GF-D8 (cell line): ENCODE measurements at regions not wholly inside any gene's neighbourhood (a gene's known extent, or its start where the extent isn't known, plus 50 kb on each side); places are given as distances from the start of the nearest gene placed in this dataset.
"Not testable (repeated sequence)": the region's sequence is repeated elsewhere in the genome, so short reads cannot be mapped to it uniquely, and the experiment has no call there.

Source experiments
- DNase-seq: peaks from one replicate; lab custom pipeline; 2025; lab: John Stamatoyannopoulos, UW

DNA sequence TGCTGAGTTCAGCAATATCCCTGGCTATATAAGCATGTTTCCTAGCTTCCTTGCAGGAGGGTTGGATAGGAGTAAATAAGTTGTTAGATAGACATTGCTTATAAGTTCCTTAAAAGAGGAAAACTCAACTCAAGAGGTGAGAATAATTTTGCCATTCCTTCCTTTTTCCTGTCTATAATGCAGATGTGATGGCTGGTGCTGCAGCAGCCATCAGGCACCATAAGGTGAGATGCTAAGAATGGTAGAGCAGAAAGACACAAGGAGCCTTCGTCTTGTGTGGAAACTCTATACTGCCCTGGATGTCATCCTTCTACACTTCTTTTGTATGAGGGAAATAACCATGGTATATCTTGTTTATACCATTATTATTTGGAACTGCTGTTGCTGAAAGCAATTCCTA lies 74.5 kb upstream of the GRK3 start:
- DNase-seq = no peak

DNA sequence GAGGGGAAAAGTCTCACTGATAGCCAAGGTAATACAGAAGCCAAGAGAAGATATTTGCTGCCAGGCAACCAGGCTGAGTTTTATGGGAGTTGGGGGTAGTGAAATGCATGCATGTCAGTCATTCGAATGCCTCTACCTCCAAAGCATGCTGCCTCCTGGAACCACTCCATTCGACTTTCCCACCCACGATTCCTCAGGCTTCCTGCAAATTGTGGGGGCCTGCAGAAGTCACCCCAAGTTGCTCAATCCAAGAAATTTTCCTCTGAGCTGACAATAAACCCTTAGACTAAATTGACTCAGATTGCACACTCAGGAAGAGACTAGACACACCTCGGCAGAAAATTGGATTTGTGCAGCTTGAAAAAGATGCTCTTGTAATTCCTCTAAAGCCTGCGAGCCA lies 73.6 kb upstream of the GRK3 start:
- DNase-seq = no peak

DNA sequence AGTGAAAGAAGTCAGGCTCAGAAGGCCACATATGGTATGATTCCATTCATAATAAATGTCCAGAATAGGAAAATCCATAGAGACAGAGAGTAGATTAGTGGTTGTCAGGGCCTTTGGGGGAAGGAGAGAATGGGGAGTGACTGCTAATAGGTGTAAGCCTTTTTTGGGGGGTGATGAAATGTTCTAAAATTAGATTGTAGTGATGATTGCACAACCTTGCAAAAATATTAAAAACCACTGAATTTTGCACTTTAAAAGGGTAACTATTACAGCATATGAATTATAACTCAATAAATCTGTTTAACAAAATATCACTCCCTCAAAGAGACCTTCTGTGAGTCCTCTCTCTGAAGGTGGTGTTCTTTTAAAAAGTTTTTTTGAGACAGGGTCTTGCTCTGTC lies 72.3 kb upstream of the GRK3 start:
- DNase-seq = no peak

DNA sequence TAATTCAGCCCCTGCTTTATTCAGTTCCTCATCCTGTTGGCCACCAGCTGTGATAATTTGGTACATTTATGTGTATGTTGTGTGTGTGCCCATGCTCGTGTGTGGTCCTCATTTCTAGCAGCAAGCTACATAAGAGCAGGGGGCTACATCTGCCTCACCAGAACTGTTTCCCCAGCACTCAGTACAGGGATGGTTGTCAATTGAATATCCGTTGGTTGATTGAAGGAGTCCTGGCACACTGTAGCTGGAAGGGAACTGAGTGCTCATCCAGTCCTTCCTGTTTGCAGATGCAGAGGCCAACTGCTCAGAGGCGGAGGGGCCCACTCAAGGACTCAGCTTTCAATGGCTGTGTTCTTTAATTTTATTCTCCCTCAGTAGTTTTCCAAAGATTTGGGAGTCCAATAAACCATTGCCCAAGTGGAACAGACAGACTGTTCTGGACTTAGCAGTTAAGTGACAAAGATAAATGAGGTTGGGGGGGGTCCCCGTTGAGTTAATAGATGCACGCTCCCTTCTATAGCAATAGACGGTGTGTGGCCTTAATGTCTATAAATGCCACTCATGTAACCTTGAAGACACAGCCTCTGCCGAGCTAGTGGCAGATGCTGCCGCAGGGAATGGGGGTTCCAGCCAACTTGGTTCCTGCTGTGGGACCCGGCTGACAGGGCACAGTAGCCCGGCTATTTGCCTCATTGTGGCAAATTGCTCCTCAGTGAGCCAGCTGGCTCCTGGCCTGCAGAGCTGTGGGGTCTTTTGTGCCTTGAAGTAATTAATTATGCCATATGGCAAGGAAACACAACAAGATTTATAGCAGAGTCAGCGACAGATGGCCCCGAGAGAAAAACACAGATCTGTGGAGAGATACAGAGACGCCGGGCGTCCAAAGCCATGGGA lies 71.4 kb upstream of the GRK3 start:
- DNase-seq = no peak

DNA sequence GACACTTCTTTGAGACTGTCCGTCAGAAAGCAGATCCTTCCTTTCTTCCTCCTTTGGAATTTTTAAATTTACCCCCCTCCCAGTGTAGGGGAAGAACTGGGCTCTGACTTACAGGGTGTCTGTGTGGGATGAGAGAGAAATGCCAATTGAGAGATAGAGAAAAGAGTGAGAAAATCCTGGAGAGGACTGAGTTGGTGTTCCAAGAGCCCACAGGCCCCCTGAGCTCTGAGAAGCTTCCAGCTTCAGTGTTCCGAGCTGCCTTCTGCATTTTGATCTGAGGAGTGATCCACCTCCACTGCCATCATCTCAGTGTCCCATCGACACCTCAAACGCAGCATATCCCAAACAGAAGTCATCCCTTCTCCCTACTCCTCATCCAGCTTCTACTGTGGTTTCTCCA lies 70.7 kb upstream of the GRK3 start:
- no peak for DNase-seq

DNA sequence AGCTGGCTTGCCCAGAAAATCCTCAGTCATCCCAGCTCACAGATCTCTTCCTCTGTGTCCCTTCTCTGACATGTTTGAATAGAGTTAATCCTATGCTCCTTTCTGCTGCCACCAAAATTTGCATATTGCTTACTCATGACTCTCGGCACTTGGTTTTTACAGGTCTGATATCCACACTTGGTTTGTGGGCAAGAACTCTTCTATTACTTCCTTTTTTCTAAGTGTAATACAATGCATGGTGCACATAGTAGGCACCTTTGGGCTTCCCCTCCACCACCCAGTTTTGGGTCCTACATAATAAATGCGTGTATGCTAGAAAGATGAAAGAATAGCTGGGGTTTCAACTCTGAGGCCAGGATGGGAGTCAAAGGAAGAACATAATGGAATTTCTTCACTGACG lies 69.7 kb upstream of the GRK3 start:
- no peak for DNase-seq

DNA sequence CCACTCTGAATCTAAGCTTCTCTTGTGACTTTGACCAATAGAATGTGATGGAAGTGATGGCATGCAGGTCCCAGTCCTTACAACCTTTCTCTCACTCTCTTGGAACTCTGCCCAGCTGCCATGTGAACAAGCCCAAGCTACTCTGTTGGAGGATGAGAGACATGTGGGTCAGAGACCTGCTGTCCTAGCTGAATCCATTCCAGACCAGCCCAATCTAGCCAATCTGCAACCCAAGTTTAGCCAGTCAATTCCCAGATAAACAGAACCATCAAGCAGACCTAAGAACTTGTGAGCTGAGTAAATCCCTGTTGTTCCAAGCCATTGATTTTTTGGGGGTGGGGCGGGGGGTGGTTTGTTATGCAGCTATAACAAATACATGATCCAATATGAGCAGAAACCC lies 69.2 kb upstream of the GRK3 start:
- no peak for DNase-seq

DNA sequence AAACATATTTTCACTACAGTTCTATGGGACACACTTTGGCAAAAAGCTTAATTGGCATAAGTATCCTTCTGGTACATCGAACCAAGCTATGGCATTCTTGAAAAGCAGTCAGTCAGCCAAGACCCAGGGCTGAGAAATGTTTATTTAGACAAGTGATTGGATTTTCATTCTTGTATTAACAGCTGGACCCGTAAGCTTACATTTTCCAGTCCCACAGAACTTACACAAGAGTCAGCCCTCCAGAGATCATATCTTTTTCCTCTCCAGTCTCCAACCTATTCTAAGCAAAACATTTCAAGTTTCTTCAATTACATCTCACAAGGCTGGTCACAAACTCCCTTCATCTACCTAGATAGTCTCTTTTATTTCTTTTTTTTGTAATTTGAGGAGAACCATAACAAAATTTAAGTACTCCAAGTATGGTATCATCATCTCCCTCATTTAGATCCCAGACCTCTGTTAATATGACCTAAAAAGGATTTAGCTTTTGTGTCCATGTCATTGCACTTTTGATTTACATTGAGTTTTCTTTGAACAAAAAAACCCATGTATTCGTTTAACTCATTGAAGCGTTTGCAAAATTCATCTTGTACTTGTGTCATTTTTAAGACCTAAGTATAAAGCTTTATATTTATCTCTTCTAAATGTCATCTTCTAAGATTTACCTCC lies 67.9 kb upstream of the GRK3 start:
- no peak for DNase-seq

DNA sequence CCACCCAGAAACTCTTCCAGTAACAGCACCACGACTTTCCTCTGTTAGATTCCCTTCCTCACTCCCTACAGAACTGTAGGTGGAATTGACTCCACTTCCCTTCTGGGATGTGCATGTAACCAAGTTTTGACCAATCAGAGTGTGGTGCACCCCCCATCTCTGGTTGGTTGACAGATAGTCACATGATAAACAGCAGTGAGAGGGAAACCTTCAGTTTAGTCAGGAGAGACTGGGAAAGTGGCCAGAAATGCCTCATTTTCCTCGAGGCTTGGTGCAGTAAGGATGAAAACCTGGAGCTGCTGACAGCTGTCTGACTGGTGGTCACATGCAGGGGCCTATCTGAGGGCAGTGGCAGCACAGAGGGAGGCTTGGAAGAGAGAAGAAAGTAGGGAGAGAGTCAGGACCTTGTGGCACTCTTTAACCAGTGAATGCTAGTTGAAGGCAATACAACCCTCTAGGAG lies 67.3 kb upstream of the GRK3 start:
- DNase-seq = no peak

DNA sequence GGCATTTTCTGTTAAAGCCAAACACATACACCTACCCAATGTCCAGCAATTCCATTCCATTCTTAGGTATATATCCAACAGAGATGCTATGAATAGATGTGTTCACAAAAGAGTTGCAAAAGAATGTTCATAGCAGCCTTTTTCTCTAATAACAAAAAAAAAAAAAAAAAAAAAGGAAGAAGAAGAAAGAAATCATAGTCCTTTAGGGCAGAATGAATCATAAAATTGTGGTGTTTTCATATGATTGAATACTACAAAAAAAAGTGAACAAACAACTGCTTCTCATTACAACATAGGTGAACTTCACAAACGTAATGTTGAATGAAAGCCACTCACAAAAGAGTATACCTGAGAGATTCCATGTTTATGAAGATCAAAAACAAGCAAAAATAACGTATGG lies 66.8 kb upstream of the GRK3 start:
- no peak for DNase-seq

DNA sequence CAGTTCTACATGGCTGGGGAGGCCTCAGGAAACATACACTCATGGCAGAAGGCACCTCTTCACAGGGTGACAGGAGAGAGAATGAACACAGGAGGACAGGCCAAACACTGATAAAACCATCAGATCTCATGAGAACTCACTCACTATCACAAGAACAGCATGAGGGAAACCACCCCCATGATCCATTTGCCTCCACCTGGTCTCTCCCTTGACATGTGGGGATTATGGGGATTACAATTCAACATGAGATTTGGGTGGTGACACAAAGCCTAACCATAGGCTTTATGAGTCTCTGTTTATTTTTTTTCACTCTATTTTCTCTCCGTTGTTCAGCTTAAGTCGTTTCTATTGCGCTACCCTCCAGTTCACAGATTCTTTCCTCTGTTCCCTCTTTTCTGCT lies 63.8 kb upstream of the GRK3 start:
- not testable (repeated sequence) for DNase-seq

DNA sequence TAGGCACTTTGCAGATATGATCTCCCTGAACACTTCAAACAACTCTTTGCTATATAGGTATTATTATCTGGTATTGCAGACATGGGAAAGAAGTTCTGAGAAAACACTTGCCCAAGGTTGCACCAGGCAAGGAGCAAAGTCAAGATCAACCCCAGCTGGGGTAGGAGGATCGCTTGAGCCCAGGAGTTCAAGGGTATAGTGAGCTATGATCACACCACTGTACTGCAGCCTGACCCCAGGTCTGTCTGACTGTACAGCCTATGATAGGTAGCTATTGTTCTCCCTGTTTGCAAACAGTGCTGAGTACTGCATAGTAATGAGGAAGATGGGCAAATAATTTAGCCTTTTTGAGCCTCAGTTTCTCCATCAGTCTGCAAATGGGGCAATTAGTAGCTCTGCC lies 60.5 kb upstream of the GRK3 start:
- not testable (repeated sequence) for DNase-seq

DNA sequence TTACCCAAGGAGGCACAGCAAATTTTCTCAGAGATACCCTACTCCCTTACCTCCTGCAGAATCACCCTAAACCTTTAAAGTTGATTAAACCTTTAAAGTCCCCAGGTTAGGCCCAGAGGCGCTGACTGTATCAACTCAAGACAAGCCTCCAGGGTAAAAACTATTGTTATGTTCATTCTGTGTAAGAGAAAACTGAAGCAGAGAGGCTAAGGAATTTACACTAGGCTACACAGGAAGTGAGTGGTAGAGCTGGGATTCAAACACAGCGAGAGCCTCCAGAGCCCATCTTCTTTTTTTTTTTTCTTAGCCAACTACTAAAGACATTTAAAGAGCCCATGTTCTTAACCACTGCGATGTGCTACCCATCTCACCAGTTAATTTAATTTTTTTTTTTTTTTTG lies 56.3 kb upstream of the GRK3 start:
- no peak for DNase-seq

DNA sequence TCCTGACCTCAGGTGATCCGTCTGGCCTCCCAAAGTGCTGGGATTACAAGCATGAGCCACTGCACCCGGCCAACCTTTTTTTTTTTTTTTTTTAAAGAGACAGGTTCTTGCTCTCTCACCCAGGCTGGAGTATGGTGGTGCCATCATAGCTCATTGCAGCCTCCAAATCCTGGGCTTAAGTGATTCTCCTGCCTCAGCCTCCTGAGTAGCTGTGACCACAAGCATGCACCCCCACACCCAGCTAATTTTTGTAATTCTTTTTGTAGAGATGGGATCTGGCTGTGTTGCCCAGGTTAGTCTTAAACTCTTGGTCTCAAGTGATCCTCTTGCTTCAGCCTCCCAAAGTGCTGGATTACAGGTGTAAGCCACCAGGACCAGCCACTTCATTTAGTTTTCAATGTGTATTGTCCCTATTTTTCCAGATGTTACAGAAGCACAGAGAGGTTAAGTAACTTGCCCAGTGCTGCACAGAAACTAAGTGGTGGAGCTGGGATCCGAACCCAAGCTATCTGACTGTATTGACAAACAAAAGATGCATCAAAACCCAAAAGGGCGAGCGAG lies 55.6 kb upstream of the GRK3 start:
- no peak for DNase-seq

DNA sequence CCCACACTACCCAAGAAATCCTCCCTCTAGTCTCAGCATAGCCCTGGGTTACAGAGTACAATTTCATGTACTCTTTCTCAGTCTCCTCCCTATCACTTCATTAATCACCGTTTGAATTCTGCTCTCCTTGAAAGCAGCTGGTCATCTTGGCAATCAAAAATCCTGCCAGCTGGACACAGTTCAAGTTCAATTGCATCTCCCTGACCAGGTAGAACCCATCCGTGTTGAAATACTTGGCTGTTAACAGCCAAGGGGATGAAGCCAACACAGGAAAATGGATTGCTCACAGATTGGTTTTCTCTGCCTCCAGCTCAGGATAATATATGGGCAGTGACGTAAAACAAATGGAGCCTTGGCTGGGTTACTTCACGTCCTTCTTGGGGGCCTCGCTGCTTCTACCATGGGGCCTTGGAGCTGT lies 55.1 kb upstream of the GRK3 start:
- DNase-seq = no peak

DNA sequence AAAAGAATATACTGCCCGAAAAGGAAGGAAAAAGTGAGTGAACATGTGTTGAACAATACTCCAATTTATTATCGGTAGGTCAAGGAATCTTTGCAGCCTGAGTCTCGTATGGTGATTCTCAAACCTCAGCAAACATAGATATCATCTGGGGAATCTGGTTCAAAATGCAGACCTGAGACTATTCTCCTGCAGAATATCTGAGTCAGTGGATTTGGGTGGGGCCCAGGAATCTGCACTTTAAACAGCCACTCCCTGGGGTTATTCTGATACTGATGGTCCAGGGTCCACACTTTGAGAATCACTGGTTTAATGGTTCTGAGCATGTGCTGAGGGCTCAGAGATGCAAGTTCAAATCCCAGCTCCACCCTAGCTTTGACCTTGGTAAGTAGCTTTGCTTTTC lies 53.6 kb upstream of the GRK3 start:
- no peak for DNase-seq

DNA sequence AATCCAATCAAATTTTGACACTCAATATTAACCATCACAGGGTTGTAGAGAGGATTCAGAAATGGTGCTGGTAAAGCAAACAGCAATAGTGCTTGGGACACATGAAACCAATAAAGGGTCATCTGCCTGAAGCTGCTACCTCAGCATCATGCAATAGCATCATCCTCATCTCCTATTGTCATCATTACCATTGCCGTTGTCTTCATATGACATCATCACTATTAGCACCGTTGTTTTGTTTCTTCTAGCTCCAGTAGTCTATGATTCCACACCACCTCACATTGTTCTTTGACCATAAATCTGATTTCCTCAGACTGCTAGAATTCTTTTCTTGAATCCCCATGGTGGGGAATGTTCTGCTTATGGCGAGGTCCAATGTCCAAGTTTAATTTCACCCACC lies 52.8 kb upstream of the GRK3 start:
- no peak for DNase-seq

DNA sequence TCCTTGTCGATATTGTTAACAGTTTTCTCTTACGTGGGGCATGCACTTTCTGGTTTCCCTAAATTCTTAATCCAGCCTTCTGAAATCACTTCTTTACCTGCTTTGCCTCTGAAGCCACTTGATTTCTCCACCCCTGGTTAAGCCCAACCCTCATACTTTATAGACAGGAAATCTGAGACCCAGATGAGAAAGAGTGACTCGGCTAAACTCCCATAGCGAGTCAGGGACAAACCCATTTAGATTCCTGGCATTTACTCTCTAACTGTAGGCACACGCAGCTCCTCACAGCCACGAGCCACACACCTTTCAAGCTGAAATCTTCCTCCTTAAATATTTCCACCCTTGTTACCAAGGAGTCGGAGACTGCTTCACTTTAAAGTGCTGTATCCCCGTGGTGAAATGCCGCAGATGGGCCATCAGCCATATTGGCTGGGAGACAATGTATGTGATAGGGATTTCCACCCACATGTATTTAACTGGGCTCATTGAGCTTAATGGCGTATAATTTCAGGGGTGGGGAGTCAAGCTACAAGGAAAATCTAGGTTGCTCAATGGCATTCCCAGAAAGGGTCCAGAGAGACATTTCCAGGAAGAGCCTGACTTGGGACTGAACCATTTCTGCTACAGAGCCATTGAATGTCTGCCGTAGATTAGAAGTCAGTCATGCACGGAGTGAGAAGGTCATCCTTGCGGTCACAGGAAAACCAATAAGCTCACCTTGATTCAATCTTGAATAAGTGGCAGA lies 49.9 kb upstream of the GRK3 start:
- DNase-seq = no peak
